Suprapubic skin (tissue), 4 donors: ENCODE measurements at regions not wholly inside any gene's neighbourhood (a gene's known extent, or its start where the extent isn't known, plus 50 kb on each side); places are given as distances from the start of the nearest gene placed in this dataset.

Experiments
- EP300 ChIP-seq: sonication (generic); formaldehyde crosslinking; IDR thresholded peaks from one replicate; pipeline ENCODE4 v1.6.1; 2017; ENCODE audit warnings: antibody characterized with exemption
- POLR2A ChIP-seq, 2 donors: fragments of 450-650 bp; IDR thresholded peaks; one replicate each; pipeline ENCODE4 v1.6.1; 2017; ENCODE audit warnings: antibody characterized with exemption in 2 of 2, mild to moderate bottlenecking in 2 of 2, moderate library complexity in 2 of 2
- POLR2AphosphoS5 ChIP-seq, 3 donors: sonication (generic); formaldehyde crosslinking; IDR thresholded peaks; one replicate each; pipeline ENCODE4 v1.6.1; 2017; ENCODE audit warnings: antibody characterized with exemption in 3 of 3
- TF ChIP-seq, protein P1 (sequence below), 2 donors: fragments of 200-600 bp in 1 of 2; fragments of 450-650 bp in 1 of 2; sonication (generic) in 1 of 2; IDR thresholded peaks; one replicate each; pipeline ENCODE4 v1.5.1; 2016 to 2019; ENCODE audit warnings: antibody characterized with exemption in 2 of 2, mild to moderate bottlenecking in 1 of 2, moderate library complexity in 1 of 2

DNA sequence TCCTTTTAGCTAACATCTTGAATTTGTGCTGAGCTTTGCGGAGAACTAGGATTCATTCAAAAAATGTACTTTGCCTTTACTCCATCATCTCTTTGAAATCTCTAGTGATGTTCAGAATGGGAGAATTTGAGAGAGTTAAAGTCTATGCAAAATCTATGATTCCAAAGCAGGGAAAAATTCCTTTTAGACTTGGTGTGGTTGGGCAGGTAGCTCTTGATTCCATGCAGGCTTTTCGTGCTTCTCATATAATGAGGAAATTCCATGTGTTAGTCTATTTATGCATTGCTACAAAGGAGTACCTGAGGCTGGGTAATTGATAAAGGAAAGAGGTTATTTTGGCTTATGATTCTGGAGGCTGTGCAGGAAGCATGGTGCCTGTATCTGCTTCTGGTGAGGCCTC, 258.9 kb upstream of the EPHA4 start:
- TF ChIP-seq POLR2A (IDR thresholded peaks at IDR 0.05), result no peak
- TF ChIP-seq, protein P1, sequence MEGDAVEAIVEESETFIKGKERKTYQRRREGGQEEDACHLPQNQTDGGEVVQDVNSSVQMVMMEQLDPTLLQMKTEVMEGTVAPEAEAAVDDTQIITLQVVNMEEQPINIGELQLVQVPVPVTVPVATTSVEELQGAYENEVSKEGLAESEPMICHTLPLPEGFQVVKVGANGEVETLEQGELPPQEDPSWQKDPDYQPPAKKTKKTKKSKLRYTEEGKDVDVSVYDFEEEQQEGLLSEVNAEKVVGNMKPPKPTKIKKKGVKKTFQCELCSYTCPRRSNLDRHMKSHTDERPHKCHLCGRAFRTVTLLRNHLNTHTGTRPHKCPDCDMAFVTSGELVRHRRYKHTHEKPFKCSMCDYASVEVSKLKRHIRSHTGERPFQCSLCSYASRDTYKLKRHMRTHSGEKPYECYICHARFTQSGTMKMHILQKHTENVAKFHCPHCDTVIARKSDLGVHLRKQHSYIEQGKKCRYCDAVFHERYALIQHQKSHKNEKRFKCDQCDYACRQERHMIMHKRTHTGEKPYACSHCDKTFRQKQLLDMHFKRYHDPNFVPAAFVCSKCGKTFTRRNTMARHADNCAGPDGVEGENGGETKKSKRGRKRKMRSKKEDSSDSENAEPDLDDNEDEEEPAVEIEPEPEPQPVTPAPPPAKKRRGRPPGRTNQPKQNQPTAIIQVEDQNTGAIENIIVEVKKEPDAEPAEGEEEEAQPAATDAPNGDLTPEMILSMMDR (IDR thresholded peaks at IDR 0.05), result no peak
- TF ChIP-seq POLR2AphosphoS5 (IDR thresholded peaks at IDR 0.05), result no peak
- no peak for TF ChIP-seq EP300
